ENCODE measurements at regions not wholly inside any gene's neighbourhood (a gene's known extent, or its start where the extent isn't known, plus 50 kb on each side); places are given as distances from the start of the nearest gene placed in this dataset.
"Not testable (repeated sequence)": the region's sequence is repeated elsewhere in the genome, so short reads cannot be mapped to it uniquely, and the experiment has no call there.

- no peak for DNase-seq
Observed at GRCh38 chr4:33940281-33940680, 2304.0 kb downstream of the ARAP2 start.

- DNase-seq: no peak
Observed at GRCh38 chr4:33941854-33942253, 2302.5 kb downstream of the ARAP2 start.

GRCh38 chr4:33948921-33949320 lies 2295.4 kb downstream of the ARAP2 start:
- DNase-seq: no peak

GRCh38 chr4:33953848-33954247 lies 2290.5 kb downstream of the ARAP2 start:
- not testable (repeated sequence) for DNase-seq

GRCh38 chr4:33954759-33955158 lies 2289.6 kb downstream of the ARAP2 start:
- DNase-seq: no peak

GRCh38 chr4:33959519-33959918 lies 2284.8 kb downstream of the ARAP2 start:
- no peak for DNase-seq

- no peak for DNase-seq
Observed at GRCh38 chr4:33961761-33962160, 2282.6 kb downstream of the ARAP2 start.

GRCh38 chr4:33966808-33967207 lies 2277.5 kb downstream of the ARAP2 start:
- no peak for DNase-seq

GRCh38 chr4:33974270-33974669 lies 2270.0 kb downstream of the ARAP2 start:
- DNase-seq: no peak

GRCh38 chr4:33975995-33976394 lies 2268.3 kb downstream of the ARAP2 start:
- no peak for DNase-seq

GRCh38 chr4:33979781-33980180 lies 2264.5 kb downstream of the ARAP2 start:
- DNase-seq: not testable (repeated sequence)

GRCh38 chr4:33980361-33980760 lies 2264.0 kb downstream of the ARAP2 start:
- DNase-seq: no peak

- DNase-seq: no peak
Observed at GRCh38 chr4:33989820-33990443, 2254.4 kb downstream of the ARAP2 start.

GRCh38 chr4:33996075-33996718 lies 2248.1 kb downstream of the ARAP2 start:
- no peak for DNase-seq

- DNase-seq: no peak
Observed at GRCh38 chr4:33998291-33998690, 2246.0 kb downstream of the ARAP2 start.

GRCh38 chr4:34000356-34000755 lies 2244.0 kb downstream of the ARAP2 start:
- no peak for DNase-seq

- not testable (repeated sequence) for DNase-seq
Observed at GRCh38 chr4:34006540-34006939, 2237.8 kb downstream of the ARAP2 start.

- DNase-seq: no peak
Observed at GRCh38 chr4:34009951-34010350, 2234.4 kb downstream of the ARAP2 start.

GRCh38 chr4:34010751-34011519 lies 2233.4 kb downstream of the ARAP2 start:
- DNase-seq: no peak

- DNase-seq: no peak
Observed at GRCh38 chr4:34035225-34035624, 2209.1 kb downstream of the ARAP2 start.

GRCh38 chr4:34037280-34037679 lies 2207.0 kb downstream of the ARAP2 start:
- no peak for DNase-seq

- DNase-seq: no peak
Observed at GRCh38 chr4:34039766-34040165, 2204.5 kb downstream of the ARAP2 start.

- DNase-seq: no peak
Observed at GRCh38 chr4:34043131-34043530, 2201.2 kb downstream of the ARAP2 start.

- DNase-seq: no peak
Observed at GRCh38 chr4:34046580-34046979, 2197.7 kb downstream of the ARAP2 start.

Data from right hindlimb (tissue), 1 donor.